ENCODE measurements at regions not wholly inside any gene's neighbourhood (a gene's known extent, or its start where the extent isn't known, plus 50 kb on each side); places are given as distances from the start of the nearest gene placed in this dataset.
A peak's percentile ranks its signal among the peaks of the same experiment; 100 is the strongest.

- H3K27me3 ChIP-seq (ENCODE audit: insufficient read depth, low read length, poor library complexity, severe bottlenecking): no peaks in the 10 kb centered on the region
- no peaks in the 10 kb centered on the region for H4K20me1 ChIP-seq (ENCODE audit: insufficient read depth, low read length, poor library complexity, severe bottlenecking)
- no peaks in the 10 kb centered on the region for H3K36me3 ChIP-seq (ENCODE audit: insufficient read depth, low read length)
- peaks cover 4% of the 10 kb centered on the region; the same call in 1 of the 2 replicates for H3K9me3 ChIP-seq (ENCODE audit: insufficient read depth, low read depth, low read length)
- H3K9ac ChIP-seq (ENCODE audit: low read depth, low read length, poor library complexity, severe bottlenecking): no peak overlapping the region
- no peaks in the 10 kb centered on the region for H3K9me2 ChIP-seq (replicated peaks; ENCODE audit: low read depth, low read length)
- H2AFZ ChIP-seq (ENCODE audit: low read length): no peak overlapping the region
- TF ChIP-seq EZH2phosphoT487 (IDR thresholded peaks at IDR 0.05; ENCODE audit: borderline replicate concordance): no peak
- TF ChIP-seq CTCF (conservative IDR thresholded peaks at IDR 0.05; ENCODE audit: low read length): no peak
- H3K4me1 ChIP-seq (ENCODE audit: insufficient read depth, low read length, poor library complexity, severe bottlenecking): peaks cover 60% of the 10 kb centered on the region
- peaks cover 5% of the 10 kb centered on the region; the same call in 1 of the 2 replicates for H3F3A ChIP-seq (ENCODE audit: low read depth)
- H3K4me3 ChIP-seq (ENCODE audit: low read length, poor library complexity, severe bottlenecking): no peak overlapping the region
- no peaks in the 10 kb centered on the region for H3K79me2 ChIP-seq (ENCODE audit: insufficient read depth, low read length)
- no peak overlapping the region for H3K4me2 ChIP-seq (ENCODE audit: low read depth, low read length, poor library complexity, severe bottlenecking)
Measured at GRCh38 chr1:224499204-224499603, 64.6 kb upstream of the WDR26 start.

DNA sequence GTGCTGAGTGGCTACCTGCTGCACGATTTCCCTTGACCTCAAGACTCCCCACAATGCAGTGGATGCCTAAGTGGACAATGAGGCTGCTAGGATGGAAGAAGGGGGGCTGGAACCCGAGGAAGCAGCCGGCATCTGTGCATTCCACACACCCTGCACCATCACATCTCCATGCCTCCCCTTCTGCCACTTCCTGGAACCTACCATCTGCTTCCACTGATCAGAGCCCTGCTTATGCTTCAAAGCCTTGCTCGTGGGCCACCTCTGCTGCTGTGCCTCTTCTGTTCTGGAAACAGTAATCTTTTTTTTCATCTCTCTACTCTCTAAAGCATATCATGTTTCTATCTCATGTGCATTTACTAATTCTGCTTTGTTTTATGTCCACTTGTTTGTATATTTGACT, 66.2 kb upstream of the WDR26 start:
- no peaks in the 10 kb centered on the region for H3K79me2 ChIP-seq (ENCODE audit: insufficient read depth, low read length)
- H3K36me3 ChIP-seq (ENCODE audit: insufficient read depth, low read length): no peaks in the 10 kb centered on the region
- peaks cover 5% of the 10 kb centered on the region; the same call in 1 of the 2 replicates for H3F3A ChIP-seq (ENCODE audit: low read depth)
- peak overlapping the region; percentile 29 for H3K4me2 ChIP-seq (ENCODE audit: low read depth, low read length, poor library complexity, severe bottlenecking)
- no peak overlapping the region for H3K4me3 ChIP-seq (ENCODE audit: low read length, poor library complexity, severe bottlenecking)
- H3K9ac ChIP-seq (ENCODE audit: low read depth, low read length, poor library complexity, severe bottlenecking): no peak overlapping the region
- H3K9me2 ChIP-seq (replicated peaks; ENCODE audit: low read depth, low read length): no peaks in the 10 kb centered on the region
- H3K27me3 ChIP-seq (ENCODE audit: insufficient read depth, low read length, poor library complexity, severe bottlenecking): no peaks in the 10 kb centered on the region
- no peaks in the 10 kb centered on the region for H4K20me1 ChIP-seq (ENCODE audit: insufficient read depth, low read length, poor library complexity, severe bottlenecking)
- H2AFZ ChIP-seq (ENCODE audit: low read length): peak overlapping the region; percentile 92
- H3K9me3 ChIP-seq (ENCODE audit: insufficient read depth, low read depth, low read length): peaks cover 4% of the 10 kb centered on the region; the same call in 1 of the 2 replicates
- peaks cover 65% of the 10 kb centered on the region for H3K4me1 ChIP-seq (ENCODE audit: insufficient read depth, low read length, poor library complexity, severe bottlenecking)
- TF ChIP-seq EZH2phosphoT487 (IDR thresholded peaks at IDR 0.05; ENCODE audit: borderline replicate concordance) (no peak), CTCF (conservative IDR thresholded peaks at IDR 0.05; ENCODE audit: low read length) (no peak)

GRCh38 chr1:224501836-224502235, 67.2 kb upstream of the WDR26 start:
- Histone ChIP-seq H2AFZ (ENCODE audit: low read length) (no peak overlapping the region), H3K27me3 (ENCODE audit: insufficient read depth, low read length, poor library complexity, severe bottlenecking) (no peaks in the 10 kb centered on the region), H3K4me3 (ENCODE audit: low read length, poor library complexity, severe bottlenecking) (no peak overlapping the region), H3K9me3 (ENCODE audit: insufficient read depth, low read depth, low read length) (peaks cover 2% of the 10 kb centered on the region; the same call in 1 of the 2 replicates), H4K20me1 (ENCODE audit: insufficient read depth, low read length, poor library complexity, severe bottlenecking) (no peaks in the 10 kb centered on the region), H3K79me2 (ENCODE audit: insufficient read depth, low read length) (no peaks in the 10 kb centered on the region), H3K36me3 (ENCODE audit: insufficient read depth, low read length) (no peaks in the 10 kb centered on the region), H3K9me2 (replicated peaks; ENCODE audit: low read depth, low read length) (no peaks in the 10 kb centered on the region), H3K4me2 (ENCODE audit: low read depth, low read length, poor library complexity, severe bottlenecking) (no peak overlapping the region), H3K9ac (ENCODE audit: low read depth, low read length, poor library complexity, severe bottlenecking) (no peak overlapping the region), H3K4me1 (ENCODE audit: insufficient read depth, low read length, poor library complexity, severe bottlenecking) (peaks cover 65% of the 10 kb centered on the region), H3F3A (ENCODE audit: low read depth) (peaks cover 5% of the 10 kb centered on the region; the same call in 1 of the 2 replicates)
- TF ChIP-seq EZH2phosphoT487 (IDR thresholded peaks at IDR 0.05; ENCODE audit: borderline replicate concordance) (no peak), CTCF (conservative IDR thresholded peaks at IDR 0.05; ENCODE audit: low read length) (no peak)
